Keratinocyte (primary cell): ENCODE measurements at regions not wholly inside any gene's neighbourhood (a gene's known extent, or its start where the extent isn't known, plus 50 kb on each side); places are given as distances from the start of the nearest gene placed in this dataset.

Experiments used
- DNase-seq: peaks from one replicate; pipeline ENCODE4 v3.0.0-alpha.2; 2011; ENCODE audit warnings: low read depth, missing footprints, low spot score
- FAIRE-seq: peaks from 2 replicates; lab custom pipeline; 2011; peaks lifted over from hg19 to GRCh38; lab: Jason Lieb, UNC
- H2AFZ ChIP-seq: 2 replicates; pipeline ENCODE4 v1.6.0; 2012; ENCODE audit warnings: low read length, control low read depth, inconsistent platforms; ENCODE audit not compliant: control insufficient read depth
- H3K27ac ChIP-seq: 2 replicates; pipeline ENCODE4 v1.5.1; 2011; ENCODE audit warnings: low read length; ENCODE audit not compliant: control insufficient read depth, insufficient read depth
- H3K27me3 ChIP-seq: 3 replicates; pipeline ENCODE4 v1.6.0; 2011; ENCODE audit warnings: low read length; ENCODE audit not compliant: control insufficient read depth, insufficient read depth; ENCODE audit errors: extremely low read depth
- H3K36me3 ChIP-seq, 2 experiments: 2 replicates in 1 of 2; 3 replicates in 1 of 2; pipeline ENCODE4 v1.5.1; 2011; ENCODE audit warnings: low read length in 2 of 2, mild to moderate bottlenecking in 1 of 2; ENCODE audit not compliant: control insufficient read depth in 2 of 2, insufficient read depth in 2 of 2; ENCODE audit errors: extremely low read depth in 1 of 2
- H3K4me1 ChIP-seq: 3 replicates; pipeline ENCODE4 v1.5.1; 2011; ENCODE audit warnings: low read length; ENCODE audit not compliant: control insufficient read depth, insufficient read depth; ENCODE audit errors: extremely low read depth
- H3K4me2 ChIP-seq: 3 replicates; pipeline ENCODE4 v1.6.0; 2011; ENCODE audit warnings: low read depth, low read length; ENCODE audit not compliant: control insufficient read depth, insufficient read depth; ENCODE audit errors: extremely low read depth
- H3K4me3 ChIP-seq, 3 experiments: fragments of 200-600 bp in 1 of 3; sonication (generic) in 1 of 3; 2 replicates in 2 of 3; 3 replicates in 1 of 3; pipeline ENCODE4 v1.5.1; 2011 to 2016; ENCODE audit warnings: low read length in 3 of 3, mild to moderate bottlenecking in 3 of 3, control low read depth in 2 of 3, inconsistent platforms in 1 of 3, low read depth in 1 of 3, mixed read lengths in 1 of 3, mixed run types in 1 of 3, moderate library complexity in 1 of 3; ENCODE audit not compliant: control insufficient read depth in 2 of 3, insufficient read depth in 2 of 3; ENCODE audit errors: extremely low read depth in 1 of 3
- H3K79me2 ChIP-seq: 2 replicates; pipeline ENCODE4 v1.6.0; 2012; ENCODE audit warnings: low read length; ENCODE audit not compliant: control insufficient read depth, insufficient read depth
- H3K9ac ChIP-seq: 3 replicates; pipeline ENCODE4 v1.6.0; 2011; ENCODE audit warnings: low read length; ENCODE audit not compliant: control insufficient read depth, insufficient read depth; ENCODE audit errors: extremely low read depth
- H3K9me1 ChIP-seq: 3 replicates; pipeline ENCODE4 v1.6.0; 2011; ENCODE audit warnings: low read length; ENCODE audit not compliant: control insufficient read depth, insufficient read depth; ENCODE audit errors: extremely low read depth
- H3K9me3 ChIP-seq: 2 replicates; pipeline ENCODE4 v1.5.1; 2012; ENCODE audit warnings: low read depth, low read length; ENCODE audit not compliant: control insufficient read depth
- H4K20me1 ChIP-seq: 3 replicates; pipeline ENCODE4 v1.6.0; 2011; ENCODE audit warnings: low read length; ENCODE audit not compliant: control insufficient read depth, insufficient read depth; ENCODE audit errors: extremely low read depth
- EZH2 ChIP-seq: IDR thresholded peaks from one replicate; pipeline ENCODE4 v1.6.1; 2012; ENCODE audit warnings: inconsistent platforms, mild to moderate bottlenecking, low read length, moderate library complexity
- dilution Hi-C: fragments of 300-500 bp; cut with MboI; formaldehyde crosslinking; loops from one replicate; pipeline ENCODE4 v1.7.0; 2020; ENCODE audit warnings: low sequenced_read_pairs; ENCODE audit not compliant: extremely low pct_ligation_motif_present
- TF ChIP-seq, protein P1 (sequence below), 3 experiments: IDR thresholded peaks in 1 of 3; conservative IDR thresholded peaks in 1 of 3; optimal IDR thresholded peaks in 1 of 3; 2 replicates in 2 of 3; 3 replicates in 1 of 3; pipeline versions ENCODE3 to v1.5.1; 2011; ENCODE audit warnings: low read length in 3 of 3, mild to moderate bottlenecking in 3 of 3, moderate library complexity in 2 of 3, control low read depth in 1 of 3, inconsistent platforms in 1 of 3; ENCODE audit not compliant: insufficient read depth in 2 of 3; ENCODE audit errors: extremely low read depth in 1 of 3

DNA sequence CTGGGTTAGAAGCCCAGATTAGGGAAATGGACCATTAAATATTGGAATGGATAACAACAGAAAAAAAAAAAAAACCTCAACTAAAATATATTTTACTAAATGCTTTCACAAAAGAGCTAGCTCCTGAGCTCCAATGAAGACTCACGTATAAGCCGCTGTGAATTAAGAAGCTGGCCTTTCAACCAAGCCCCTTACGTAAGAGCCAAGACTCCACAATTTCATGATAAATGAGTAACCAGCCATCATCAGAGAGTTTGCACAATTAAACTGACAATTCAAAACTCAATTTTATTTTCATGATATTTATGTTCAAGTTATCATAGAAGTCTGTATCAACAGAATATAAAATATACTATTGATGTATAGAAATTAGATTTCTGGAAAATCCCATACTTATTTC, 70.7 kb upstream of the HNRNPA3 start:
- Histone ChIP-seq H3K4me3 (no peak overlapping the region), H4K20me1 (no peaks in the 10 kb centered on the region), H3K27me3 (peaks cover 3% of the 10 kb centered on the region), H2AFZ (no peak overlapping the region), H3K9me1 (no peaks in the 10 kb centered on the region), H3K9ac (no peak overlapping the region), H3K4me2 (no peak overlapping the region), H3K4me1 (no peaks in the 10 kb centered on the region), H3K9me3 (no peaks in the 10 kb centered on the region), H3K79me2 (no peaks in the 10 kb centered on the region), H3K27ac (no peak overlapping the region), H3K36me3 (no peaks in the 10 kb centered on the region)
- no peak for TF ChIP-seq EZH2
- TF ChIP-seq, protein P1, sequence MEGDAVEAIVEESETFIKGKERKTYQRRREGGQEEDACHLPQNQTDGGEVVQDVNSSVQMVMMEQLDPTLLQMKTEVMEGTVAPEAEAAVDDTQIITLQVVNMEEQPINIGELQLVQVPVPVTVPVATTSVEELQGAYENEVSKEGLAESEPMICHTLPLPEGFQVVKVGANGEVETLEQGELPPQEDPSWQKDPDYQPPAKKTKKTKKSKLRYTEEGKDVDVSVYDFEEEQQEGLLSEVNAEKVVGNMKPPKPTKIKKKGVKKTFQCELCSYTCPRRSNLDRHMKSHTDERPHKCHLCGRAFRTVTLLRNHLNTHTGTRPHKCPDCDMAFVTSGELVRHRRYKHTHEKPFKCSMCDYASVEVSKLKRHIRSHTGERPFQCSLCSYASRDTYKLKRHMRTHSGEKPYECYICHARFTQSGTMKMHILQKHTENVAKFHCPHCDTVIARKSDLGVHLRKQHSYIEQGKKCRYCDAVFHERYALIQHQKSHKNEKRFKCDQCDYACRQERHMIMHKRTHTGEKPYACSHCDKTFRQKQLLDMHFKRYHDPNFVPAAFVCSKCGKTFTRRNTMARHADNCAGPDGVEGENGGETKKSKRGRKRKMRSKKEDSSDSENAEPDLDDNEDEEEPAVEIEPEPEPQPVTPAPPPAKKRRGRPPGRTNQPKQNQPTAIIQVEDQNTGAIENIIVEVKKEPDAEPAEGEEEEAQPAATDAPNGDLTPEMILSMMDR (optimal IDR thresholded peaks at IDR 0.05 in 1 of 3, IDR thresholded peaks at IDR 0.05 in 1 of 3, conservative IDR thresholded peaks at IDR 0.05 in 1 of 3; ENCODE audit: extremely low read depth in 1 of 3, insufficient read depth in 2 of 3, low read length in 3 of 3), result no peak
- dilution Hi-C loops, result loop anchor here (25.0 kb wide), 1 partner anchor 305 kb away; no protein-coding TSS in a partner anchor
- FAIRE-seq, result no peak
- no peak for DNase-seq

DNA sequence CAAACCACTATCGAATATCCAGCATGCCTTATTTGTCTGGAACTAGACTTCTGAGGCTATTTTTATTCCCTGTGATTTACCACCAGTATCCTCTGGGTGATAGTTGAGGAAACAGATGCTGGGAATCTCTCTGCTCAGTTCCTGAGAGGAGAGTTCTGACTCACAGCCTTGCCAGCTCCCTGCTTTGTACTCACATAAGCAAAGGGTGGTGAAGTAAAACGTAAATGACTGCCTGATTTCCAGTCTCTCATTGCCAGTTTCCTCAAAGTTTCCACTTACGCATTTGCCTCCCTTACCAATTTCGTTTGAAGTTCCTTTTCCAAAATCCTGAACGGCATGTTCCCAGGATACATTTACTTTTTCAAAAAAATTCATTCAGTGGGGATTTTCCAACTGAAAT, 69.2 kb upstream of the HNRNPA3 start:
- Histone ChIP-seq H3K4me3 (no peak overlapping the region), H4K20me1 (no peaks in the 10 kb centered on the region), H3K4me1 (peaks cover 7% of the 10 kb centered on the region), H3K27me3 (peaks cover 12% of the 10 kb centered on the region), H3K36me3 (no peaks in the 10 kb centered on the region), H3K9ac (no peak overlapping the region), H3K9me1 (no peaks in the 10 kb centered on the region), H3K9me3 (no peaks in the 10 kb centered on the region), H2AFZ (no peak overlapping the region), H3K4me2 (no peak overlapping the region), H3K79me2 (no peaks in the 10 kb centered on the region), H3K27ac (no peak overlapping the region)
- TF ChIP-seq, protein P1 (optimal IDR thresholded peaks at IDR 0.05 in 1 of 3, IDR thresholded peaks at IDR 0.05 in 1 of 3, conservative IDR thresholded peaks at IDR 0.05 in 1 of 3; ENCODE audit: extremely low read depth in 1 of 3, insufficient read depth in 2 of 3, low read length in 3 of 3), result no peak
- TF ChIP-seq EZH2, result no peak
- dilution Hi-C loops, result loop anchor here (25.0 kb wide), 1 partner anchor 306 kb away; no protein-coding TSS in a partner anchor
- FAIRE-seq (peak; percentile 64), DNase-seq (no peak)
